ENCODE measurements at regions not wholly inside any gene's neighbourhood (a gene's known extent, or its start where the extent isn't known, plus 50 kb on each side); places are given as distances from the start of the nearest gene placed in this dataset.

DNA sequence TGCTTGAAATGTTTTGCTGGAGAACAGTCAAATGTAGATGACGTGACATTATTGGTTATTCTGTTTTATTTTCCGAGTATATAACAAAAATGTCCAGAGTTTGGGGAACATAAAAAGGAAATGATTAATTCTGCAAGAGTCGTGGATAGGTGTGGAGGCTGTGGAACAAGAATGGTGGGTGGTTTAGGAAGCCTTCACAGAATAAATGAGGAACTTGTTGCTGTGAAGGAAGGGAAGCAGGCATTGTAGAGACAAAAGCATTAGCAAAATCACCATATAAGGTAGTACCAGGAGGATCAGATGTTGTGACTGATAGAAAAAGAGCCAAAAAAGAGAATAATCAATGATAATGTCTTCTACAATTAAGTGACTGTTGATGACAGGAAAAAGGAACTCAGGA, 66.2 kb upstream of the CNTLN start:
- no peak overlapping the region for H3K4me3 ChIP-seq (ENCODE audit: control insufficient read depth in 2 of 3, extremely low read depth in 1 of 3, insufficient read depth in 2 of 3, low read depth in 1 of 3, low read length in 3 of 3)
- FAIRE-seq, result no peak
- dilution Hi-C loops (cut with MboI; ENCODE audit: extremely low pct_ligation_motif_present, low sequenced_read_pairs), result no loop called here

DNA sequence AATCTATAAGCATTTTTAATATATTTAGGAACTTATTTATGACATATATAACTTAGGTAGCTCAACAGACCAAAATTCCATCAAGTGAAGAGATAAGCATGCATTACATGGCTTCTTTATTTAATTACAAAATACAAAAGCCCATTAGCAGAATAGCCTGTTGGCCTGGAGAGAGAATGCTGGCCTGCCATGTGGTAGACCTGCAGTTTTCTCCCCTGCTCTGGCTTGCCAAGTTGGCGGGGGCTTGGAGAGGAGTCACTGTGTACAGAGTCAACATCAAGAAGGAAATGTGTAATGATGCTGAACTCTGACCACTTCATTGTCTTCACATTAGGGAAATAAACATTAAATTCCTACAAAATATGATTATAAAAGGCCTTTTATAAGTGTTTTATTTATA, 69.8 kb upstream of the CNTLN start:
- H3K79me2 ChIP-seq (ENCODE audit: control insufficient read depth, insufficient read depth, low read length), result no peaks in the 10 kb centered on the region
- H3K4me3 ChIP-seq (ENCODE audit: control insufficient read depth in 2 of 3, extremely low read depth in 1 of 3, insufficient read depth in 2 of 3, low read depth in 1 of 3, low read length in 3 of 3), result no peak overlapping the region
- H3K4me2 ChIP-seq (ENCODE audit: control insufficient read depth, extremely low read depth, insufficient read depth, low read depth, low read length), result no peak overlapping the region
- H2AFZ ChIP-seq (ENCODE audit: control insufficient read depth, low read length), result no peak overlapping the region
- H3K9ac ChIP-seq (ENCODE audit: control insufficient read depth, extremely low read depth, insufficient read depth, low read length), result no peak overlapping the region
- no peak for TF ChIP-seq EZH2 (IDR thresholded peaks at IDR 0.05; ENCODE audit: low read length)
- TF ChIP-seq, protein P1, sequence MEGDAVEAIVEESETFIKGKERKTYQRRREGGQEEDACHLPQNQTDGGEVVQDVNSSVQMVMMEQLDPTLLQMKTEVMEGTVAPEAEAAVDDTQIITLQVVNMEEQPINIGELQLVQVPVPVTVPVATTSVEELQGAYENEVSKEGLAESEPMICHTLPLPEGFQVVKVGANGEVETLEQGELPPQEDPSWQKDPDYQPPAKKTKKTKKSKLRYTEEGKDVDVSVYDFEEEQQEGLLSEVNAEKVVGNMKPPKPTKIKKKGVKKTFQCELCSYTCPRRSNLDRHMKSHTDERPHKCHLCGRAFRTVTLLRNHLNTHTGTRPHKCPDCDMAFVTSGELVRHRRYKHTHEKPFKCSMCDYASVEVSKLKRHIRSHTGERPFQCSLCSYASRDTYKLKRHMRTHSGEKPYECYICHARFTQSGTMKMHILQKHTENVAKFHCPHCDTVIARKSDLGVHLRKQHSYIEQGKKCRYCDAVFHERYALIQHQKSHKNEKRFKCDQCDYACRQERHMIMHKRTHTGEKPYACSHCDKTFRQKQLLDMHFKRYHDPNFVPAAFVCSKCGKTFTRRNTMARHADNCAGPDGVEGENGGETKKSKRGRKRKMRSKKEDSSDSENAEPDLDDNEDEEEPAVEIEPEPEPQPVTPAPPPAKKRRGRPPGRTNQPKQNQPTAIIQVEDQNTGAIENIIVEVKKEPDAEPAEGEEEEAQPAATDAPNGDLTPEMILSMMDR (optimal IDR thresholded peaks at IDR 0.05 in 1 of 3, IDR thresholded peaks at IDR 0.05 in 1 of 3, conservative IDR thresholded peaks at IDR 0.05 in 1 of 3; ENCODE audit: extremely low read depth in 1 of 3, insufficient read depth in 2 of 3, low read length in 3 of 3), result no peak
- no peak for FAIRE-seq
- H3K4me1 ChIP-seq (ENCODE audit: control insufficient read depth, extremely low read depth, insufficient read depth, low read length), result no peaks in the 10 kb centered on the region
- dilution Hi-C loops (cut with MboI; ENCODE audit: extremely low pct_ligation_motif_present, low sequenced_read_pairs), result no loop called here
- no peak for DNase-seq (ENCODE audit: low read depth, low spot score)
- no peaks in the 10 kb centered on the region for H4K20me1 ChIP-seq (ENCODE audit: control insufficient read depth, extremely low read depth, insufficient read depth, low read length)
- no peaks in the 10 kb centered on the region for H3K9me1 ChIP-seq (ENCODE audit: control insufficient read depth, extremely low read depth, insufficient read depth, low read length)
- H3K27ac ChIP-seq (ENCODE audit: control insufficient read depth, insufficient read depth, low read length), result no peak overlapping the region
- H3K27me3 ChIP-seq (ENCODE audit: control insufficient read depth, extremely low read depth, insufficient read depth, low read length), result no peaks in the 10 kb centered on the region
- H3K36me3 ChIP-seq (ENCODE audit: control insufficient read depth in 2 of 2, extremely low read depth in 1 of 2, insufficient read depth in 2 of 2, low read length in 2 of 2), result no peaks in the 10 kb centered on the region
- no peaks in the 10 kb centered on the region for H3K9me3 ChIP-seq (ENCODE audit: control insufficient read depth, low read depth, low read length)

More for the DNA sequence above, 66.2 kb upstream of the CNTLN start:
- Histone ChIP-seq H3K79me2 (ENCODE audit: control insufficient read depth, insufficient read depth, low read length) (no peaks in the 10 kb centered on the region), H3K9me3 (ENCODE audit: control insufficient read depth, low read depth, low read length) (no peaks in the 10 kb centered on the region), H2AFZ (ENCODE audit: control insufficient read depth, low read length) (no peak overlapping the region), H3K27me3 (ENCODE audit: control insufficient read depth, extremely low read depth, insufficient read depth, low read length) (no peaks in the 10 kb centered on the region), H3K4me2 (ENCODE audit: control insufficient read depth, extremely low read depth, insufficient read depth, low read depth, low read length) (no peak overlapping the region), H4K20me1 (ENCODE audit: control insufficient read depth, extremely low read depth, insufficient read depth, low read length) (no peaks in the 10 kb centered on the region), H3K36me3 (ENCODE audit: control insufficient read depth in 2 of 2, extremely low read depth in 1 of 2, insufficient read depth in 2 of 2, low read length in 2 of 2) (no peaks in the 10 kb centered on the region), H3K27ac (ENCODE audit: control insufficient read depth, insufficient read depth, low read length) (no peak overlapping the region), H3K9ac (ENCODE audit: control insufficient read depth, extremely low read depth, insufficient read depth, low read length) (no peak overlapping the region), H3K9me1 (ENCODE audit: control insufficient read depth, extremely low read depth, insufficient read depth, low read length) (no peaks in the 10 kb centered on the region), H3K4me1 (ENCODE audit: control insufficient read depth, extremely low read depth, insufficient read depth, low read length) (no peaks in the 10 kb centered on the region)
- DNase-seq (ENCODE audit: low read depth, low spot score), result no peak
- TF ChIP-seq EZH2 (IDR thresholded peaks at IDR 0.05; ENCODE audit: low read length), result no peak
- TF ChIP-seq, protein P1 (optimal IDR thresholded peaks at IDR 0.05 in 1 of 3, IDR thresholded peaks at IDR 0.05 in 1 of 3, conservative IDR thresholded peaks at IDR 0.05 in 1 of 3; ENCODE audit: extremely low read depth in 1 of 3, insufficient read depth in 2 of 3, low read length in 3 of 3), result no peak

All from keratinocyte (primary cell).